ENCODE measurements at regions not wholly inside any gene's neighbourhood (a gene's known extent, or its start where the extent isn't known, plus 50 kb on each side); places are given as distances from the start of the nearest gene placed in this dataset.

GRCh38 chrX:39893417-39894338 is 204.1 kb downstream of the BCOR start:
- TF ChIP-seq CTCF (conservative IDR thresholded peaks at IDR 0.05; ENCODE audit: low read depth, low read length): no peak
- no peak for DNase-seq (ENCODE audit: low read depth)
- no peak overlapping the region for H3K4me3 ChIP-seq (ENCODE audit: low read depth, low read length)

- DNase-seq (ENCODE audit: low read depth): no peak
- no peak for TF ChIP-seq CTCF (conservative IDR thresholded peaks at IDR 0.05; ENCODE audit: low read depth, low read length)
- H3K4me3 ChIP-seq (ENCODE audit: low read depth, low read length): no peak overlapping the region
Observed at GRCh38 chrX:39894683-39895082, 203.1 kb downstream of the BCOR start.

- no peak for TF ChIP-seq CTCF (conservative IDR thresholded peaks at IDR 0.05; ENCODE audit: low read depth, low read length)
- no peak for DNase-seq (ENCODE audit: low read depth)
- no peak overlapping the region for H3K4me3 ChIP-seq (ENCODE audit: low read depth, low read length)
Observed at GRCh38 chrX:39895218-39896110, 202.3 kb downstream of the BCOR start.

GRCh38 chrX:39896951-39897740 is 200.6 kb downstream of the BCOR start:
- DNase-seq (ENCODE audit: low read depth): no peak
- no peak for TF ChIP-seq CTCF (conservative IDR thresholded peaks at IDR 0.05; ENCODE audit: low read depth, low read length)

GRCh38 chrX:39897741-39898097 is 200.0 kb downstream of the BCOR start:
- no peak overlapping the region for H3K4me3 ChIP-seq (ENCODE audit: low read depth, low read length)
- TF ChIP-seq CTCF (conservative IDR thresholded peaks at IDR 0.05; ENCODE audit: low read depth, low read length): no peak
- DNase-seq (ENCODE audit: low read depth): no peak

More at GRCh38 chrX:39896951-39897740, 200.6 kb downstream of the BCOR start:
- no peak overlapping the region for H3K4me3 ChIP-seq (ENCODE audit: low read depth, low read length)

GRCh38 chrX:39898147-39898546 is 199.6 kb downstream of the BCOR start:
- TF ChIP-seq CTCF (conservative IDR thresholded peaks at IDR 0.05; ENCODE audit: low read depth, low read length): no peak
- DNase-seq (ENCODE audit: low read depth): no peak
- H3K4me3 ChIP-seq (ENCODE audit: low read depth, low read length): no peak overlapping the region
